ENCODE measurements at regions not wholly inside any gene's neighbourhood (a gene's known extent, or its start where the extent isn't known, plus 50 kb on each side); places are given as distances from the start of the nearest gene placed in this dataset.

DNA sequence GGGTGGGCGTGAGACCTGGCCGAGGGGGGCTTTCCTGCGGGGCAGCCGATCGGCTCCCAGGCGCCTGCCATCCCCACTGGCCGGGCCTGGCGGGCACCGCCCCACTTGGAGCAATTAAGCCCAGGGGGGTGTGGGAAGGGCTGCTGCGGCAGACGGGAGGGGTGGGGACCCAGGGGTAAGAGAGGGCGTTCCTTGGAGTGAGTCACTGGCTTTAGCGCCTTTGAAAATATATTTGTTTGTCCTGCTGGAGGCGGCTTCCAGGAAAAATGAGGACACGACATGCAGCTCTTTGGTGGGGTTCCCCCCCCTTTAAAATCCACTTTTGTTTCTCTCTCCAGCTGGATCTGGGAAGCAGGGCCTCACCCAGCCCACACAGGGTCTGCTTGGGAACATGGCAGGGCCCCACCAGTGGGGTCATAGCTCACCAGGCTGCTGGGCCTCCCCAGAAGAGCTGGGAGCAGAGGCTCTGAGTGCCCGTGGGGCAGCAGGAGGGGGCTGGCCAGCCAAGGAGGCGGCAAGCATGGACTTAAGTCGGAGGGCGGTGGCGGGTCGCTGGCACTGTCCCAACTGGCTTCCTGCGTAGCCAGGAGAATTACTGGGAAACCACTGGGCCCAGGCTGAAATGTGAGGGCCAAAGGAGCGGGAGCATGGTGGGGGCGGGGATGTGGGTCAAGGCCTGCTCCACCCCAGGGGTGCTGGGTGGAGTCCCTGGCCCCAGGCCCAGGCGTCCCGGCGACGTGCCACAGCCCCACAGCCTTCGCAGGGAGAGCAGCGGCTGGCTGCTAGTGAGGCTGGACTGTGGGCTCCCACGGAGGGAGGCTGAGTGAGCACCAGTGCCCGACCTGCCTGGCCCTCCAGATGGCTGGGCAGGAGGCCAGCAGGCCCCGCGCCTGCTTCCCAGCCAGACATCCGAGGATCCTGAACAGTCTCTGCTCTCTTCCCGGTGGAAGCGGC lies 128.0 kb downstream of the RFLNA start:
- no peak for TF ChIP-seq POLR2AphosphoS5 (IDR thresholded peaks at IDR 0.05; ENCODE audit: low read depth, low read length)
- no peak for TF ChIP-seq POLR2A (IDR thresholded peaks at IDR 0.05; ENCODE audit: low read depth, low read length)
- no peak for TF ChIP-seq TAF1 (IDR thresholded peaks at IDR 0.05; ENCODE audit: low read depth, low read length)
- no peak for TF ChIP-seq PAX5 (IDR thresholded peaks at IDR 0.05; ENCODE audit: insufficient read depth, low read length, severe bottlenecking)
- no peak for TF ChIP-seq POU2F2 (IDR thresholded peaks at IDR 0.05; ENCODE audit: low read depth, low read length)

Measured in GM12891 (cell line).